NCI-H128 (cell line): ENCODE measurements at regions not wholly inside any gene's neighbourhood (a gene's known extent, or its start where the extent isn't known, plus 50 kb on each side); places are given as distances from the start of the nearest gene placed in this dataset.
"Not testable (repeated sequence)": the region's sequence is repeated elsewhere in the genome, so short reads cannot be mapped to it uniquely, and the experiment has no call there.

Source experiments
- DNase-seq: peaks from one replicate; lab custom pipeline; 2025; ENCODE audit not compliant: unreplicated experiment; lab: John Stamatoyannopoulos, UW

- DNase-seq = no peak
Observed at GRCh38 chr5:3324421-3325101, 271.1 kb upstream of the IRX1 start.

GRCh38 chr5:3323966-3324365, 271.7 kb upstream of the IRX1 start:
- not testable (repeated sequence) for DNase-seq

GRCh38 chr5:3323144-3323543, 272.5 kb upstream of the IRX1 start:
- DNase-seq = no peak

- DNase-seq = no peak
Observed at GRCh38 chr5:3322642-3323041, 273.0 kb upstream of the IRX1 start.

- no peak for DNase-seq
Observed at GRCh38 chr5:3321923-3322322, 273.7 kb upstream of the IRX1 start.

GRCh38 chr5:3321119-3321760, 274.4 kb upstream of the IRX1 start:
- DNase-seq = no peak

- no peak for DNase-seq
Observed at GRCh38 chr5:3320317-3320875, 275.2 kb upstream of the IRX1 start.

- no peak for DNase-seq
Observed at GRCh38 chr5:3317051-3317795, 278.4 kb upstream of the IRX1 start.

GRCh38 chr5:3313569-3313968, 282.1 kb upstream of the IRX1 start:
- no peak for DNase-seq

- DNase-seq = no peak
Observed at GRCh38 chr5:3312299-3312698, 283.3 kb upstream of the IRX1 start.

- no peak for DNase-seq
Observed at GRCh38 chr5:3311433-3311832, 284.2 kb upstream of the IRX1 start.

GRCh38 chr5:3310541-3311261, 284.9 kb upstream of the IRX1 start:
- DNase-seq = no peak

GRCh38 chr5:3309538-3309937, 286.1 kb upstream of the IRX1 start:
- no peak for DNase-seq

GRCh38 chr5:3307982-3308621, 287.5 kb upstream of the IRX1 start:
- DNase-seq = no peak

- no peak for DNase-seq
Observed at GRCh38 chr5:3305432-3305831, 290.2 kb upstream of the IRX1 start.

GRCh38 chr5:3304346-3304745, 291.3 kb upstream of the IRX1 start:
- DNase-seq = no peak

GRCh38 chr5:3303777-3304176, 291.9 kb upstream of the IRX1 start:
- no peak for DNase-seq

GRCh38 chr5:3302228-3302627, 293.4 kb upstream of the IRX1 start:
- no peak for DNase-seq

GRCh38 chr5:3301306-3301705, 294.3 kb upstream of the IRX1 start:
- DNase-seq = no peak

GRCh38 chr5:3300726-3301125, 294.9 kb upstream of the IRX1 start:
- no peak for DNase-seq

- no peak for DNase-seq
Observed at GRCh38 chr5:3299441-3299840, 296.2 kb upstream of the IRX1 start.
